ENCODE measurements at regions not wholly inside any gene's neighbourhood (a gene's known extent, or its start where the extent isn't known, plus 50 kb on each side); places are given as distances from the start of the nearest gene placed in this dataset.

DNA sequence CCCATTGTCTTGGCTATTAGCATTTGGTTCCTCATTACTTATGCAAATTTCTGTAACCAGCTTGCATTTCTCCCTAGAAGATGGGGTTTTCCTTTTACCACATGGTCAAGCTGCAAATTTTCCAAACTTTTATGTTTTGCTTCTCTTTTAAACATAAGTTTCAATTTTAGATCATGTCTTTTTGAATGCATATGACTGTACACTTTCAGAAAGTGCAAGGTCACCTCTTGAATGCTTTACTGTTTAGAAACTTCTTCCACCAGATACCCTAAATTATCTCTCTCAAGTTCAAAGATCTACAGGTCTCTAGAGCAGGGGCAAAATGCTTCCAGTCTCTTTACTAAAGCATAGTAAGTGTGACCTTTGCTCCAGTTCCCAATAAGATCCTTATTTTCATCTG lies 837.6 kb upstream of the NXPH2 start:
- TF ChIP-seq, protein P1, sequence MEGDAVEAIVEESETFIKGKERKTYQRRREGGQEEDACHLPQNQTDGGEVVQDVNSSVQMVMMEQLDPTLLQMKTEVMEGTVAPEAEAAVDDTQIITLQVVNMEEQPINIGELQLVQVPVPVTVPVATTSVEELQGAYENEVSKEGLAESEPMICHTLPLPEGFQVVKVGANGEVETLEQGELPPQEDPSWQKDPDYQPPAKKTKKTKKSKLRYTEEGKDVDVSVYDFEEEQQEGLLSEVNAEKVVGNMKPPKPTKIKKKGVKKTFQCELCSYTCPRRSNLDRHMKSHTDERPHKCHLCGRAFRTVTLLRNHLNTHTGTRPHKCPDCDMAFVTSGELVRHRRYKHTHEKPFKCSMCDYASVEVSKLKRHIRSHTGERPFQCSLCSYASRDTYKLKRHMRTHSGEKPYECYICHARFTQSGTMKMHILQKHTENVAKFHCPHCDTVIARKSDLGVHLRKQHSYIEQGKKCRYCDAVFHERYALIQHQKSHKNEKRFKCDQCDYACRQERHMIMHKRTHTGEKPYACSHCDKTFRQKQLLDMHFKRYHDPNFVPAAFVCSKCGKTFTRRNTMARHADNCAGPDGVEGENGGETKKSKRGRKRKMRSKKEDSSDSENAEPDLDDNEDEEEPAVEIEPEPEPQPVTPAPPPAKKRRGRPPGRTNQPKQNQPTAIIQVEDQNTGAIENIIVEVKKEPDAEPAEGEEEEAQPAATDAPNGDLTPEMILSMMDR (IDR thresholded peaks at IDR 0.05) = no peak
- TF ChIP-seq POLR2A (IDR thresholded peaks at IDR 0.05) (no peak), EP300 (IDR thresholded peaks at IDR 0.05) (no peak)

Data from upper lobe of left lung (tissue), 4 donors.